ENCODE measurements at regions not wholly inside any gene's neighbourhood (a gene's known extent, or its start where the extent isn't known, plus 50 kb on each side); places are given as distances from the start of the nearest gene placed in this dataset.

GRCh38 chr3:168218600-168218999, 122.9 kb upstream of the GOLIM4 start:
- TF ChIP-seq CTCF (IDR thresholded peaks at IDR 0.05; ENCODE audit: low read depth, low read length), result no peak
- no peak for DNase-seq (ENCODE audit: extremely low read depth, low read depth)

- no peak for DNase-seq (ENCODE audit: extremely low read depth, low read depth)
- TF ChIP-seq CTCF (IDR thresholded peaks at IDR 0.05; ENCODE audit: low read depth, low read length), result no peak
Observed at GRCh38 chr3:168216851-168217250, 121.1 kb upstream of the GOLIM4 start.

- TF ChIP-seq CTCF (IDR thresholded peaks at IDR 0.05; ENCODE audit: low read depth, low read length), result no peak
- no peak for DNase-seq (ENCODE audit: extremely low read depth, low read depth)
Observed at GRCh38 chr3:168213920-168214319, 118.2 kb upstream of the GOLIM4 start.

GRCh38 chr3:168212664-168213285, 117.1 kb upstream of the GOLIM4 start:
- DNase-seq (ENCODE audit: extremely low read depth, low read depth), result no peak

GRCh38 chr3:168205451-168205850, 109.7 kb upstream of the GOLIM4 start:
- DNase-seq (ENCODE audit: extremely low read depth, low read depth), result no peak
- no peak for TF ChIP-seq CTCF (IDR thresholded peaks at IDR 0.05; ENCODE audit: low read depth, low read length)

More at GRCh38 chr3:168212664-168213285, 117.1 kb upstream of the GOLIM4 start:
- no peak for TF ChIP-seq CTCF (IDR thresholded peaks at IDR 0.05; ENCODE audit: low read depth, low read length)

GRCh38 chr3:168197162-168197561, 101.4 kb upstream of the GOLIM4 start:
- no peak for DNase-seq (ENCODE audit: extremely low read depth, low read depth)
- TF ChIP-seq CTCF (IDR thresholded peaks at IDR 0.05; ENCODE audit: low read depth, low read length), result no peak

- TF ChIP-seq CTCF (IDR thresholded peaks at IDR 0.05; ENCODE audit: low read depth, low read length), result no peak
- no peak for DNase-seq (ENCODE audit: extremely low read depth, low read depth)
Observed at GRCh38 chr3:168191856-168192255, 96.1 kb upstream of the GOLIM4 start.

Data from AG09319 (cell line).